PC-9 (cell line): ENCODE measurements at regions not wholly inside any gene's neighbourhood (a gene's known extent, or its start where the extent isn't known, plus 50 kb on each side); places are given as distances from the start of the nearest gene placed in this dataset.

ENCODE experiments used
- BruUV-seq: library from RNA; stranded (reverse); fragments of 400-500 nt; replicated peaks from 2 replicates; lab custom pipeline; 2021; lab: Mats Ljungman, UMichigan
- CTCF ChIA-PET: fragments of 300-600 bp; sonication (Branson Sonifier 250); formaldehyde crosslinking; loops from one replicate; lab custom pipeline; 2022; ENCODE audit warnings: antibody characterized with exemption; lab: Charles Lee
- POLR2A ChIA-PET: fragments of 300-600 bp; sonication (Branson Sonifier 250); formaldehyde crosslinking; loops from one replicate; lab custom pipeline; 2022; ENCODE audit warnings: antibody characterized with exemption; ENCODE audit not compliant: unreplicated experiment; lab: Charles Lee
- DNase-seq, 2 experiments: peaks; one replicate each; pipeline versions ENCODE4 v3.0.0 to v3.0.0-alpha.2; 2015 to 2022; ENCODE audit warnings: mixed read lengths in 1 of 2
- H2AFZ ChIP-seq: fragments of 200-600 bp; sonication (generic); 2 replicates; pipeline ENCODE4 v1.8.1; 2017; ENCODE audit warnings: antibody characterized with exemption
- H3F3A ChIP-seq: fragments of 200-600 bp; sonication (generic); 2 replicates; pipeline ENCODE4 v1.8.1; 2017; ENCODE audit warnings: antibody characterized with exemption, mild to moderate bottlenecking, low read depth; ENCODE audit not compliant: insufficient read depth
- H3K27ac ChIP-seq: fragments of 200-600 bp; sonication (generic); 2 replicates; pipeline ENCODE4 v1.6.1; 2016; ENCODE audit warnings: mixed run types
- H3K27me3 ChIP-seq: fragments of 200-600 bp; sonication (generic); 2 replicates; pipeline ENCODE4 v1.6.1; 2016; ENCODE audit warnings: low read depth, mixed run types; ENCODE audit not compliant: insufficient read depth
- H3K36me3 ChIP-seq: fragments of 200-600 bp; sonication (generic); 2 replicates; pipeline ENCODE4 v1.6.1; 2016; ENCODE audit warnings: low read depth, mixed run types
- H3K4me1 ChIP-seq: fragments of 200-600 bp; sonication (generic); replicated peaks from 2 replicates; pipeline ENCODE4 v1.6.1; 2016; ENCODE audit warnings: mixed run types; ENCODE audit not compliant: insufficient read depth
- H3K4me2 ChIP-seq: fragments of 200-600 bp; sonication (generic); 2 replicates; pipeline ENCODE4 v1.6.1; 2017; ENCODE audit warnings: mixed run types
- H3K4me3 ChIP-seq: fragments of 200-600 bp; sonication (generic); 2 replicates; pipeline ENCODE4 v1.6.1; 2016; ENCODE audit warnings: mixed run types
- H3K79me2 ChIP-seq: fragments of 200-600 bp; sonication (generic); 2 replicates; pipeline ENCODE4 v1.6.1; 2017; ENCODE audit warnings: low read depth, mixed run types
- H3K9me2 ChIP-seq: fragments of 200-600 bp; sonication (generic); 2 replicates; pipeline ENCODE4 v1.8.1; 2017; ENCODE audit warnings: mild to moderate bottlenecking; ENCODE audit not compliant: insufficient read depth
- H3K9me3 ChIP-seq: fragments of 200-600 bp; sonication (generic); 2 replicates; pipeline ENCODE4 v1.8.1; 2016; ENCODE audit warnings: low read depth; ENCODE audit not compliant: insufficient read depth
- H4K20me1 ChIP-seq: fragments of 200-600 bp; sonication (generic); 2 replicates; pipeline ENCODE4 v1.8.1; 2017; ENCODE audit not compliant: insufficient read depth
- CTCF ChIP-seq: fragments of 200-600 bp; sonication (generic); conservative IDR thresholded peaks from 2 replicates; pipeline ENCODE4 v1.6.1; 2017; ENCODE audit warnings: mixed run types, antibody characterized with exemption, mild to moderate bottlenecking, moderate library complexity
- EZH2 ChIP-seq: fragments of 200-600 bp; sonication (generic); IDR thresholded peaks from 2 replicates; pipeline ENCODE4 v1.8.0; 2017; ENCODE audit warnings: antibody characterized with exemption, low read depth
- intact Hi-C: fragments of 100-400 bp; cut with micrococcal nuclease; formaldehyde crosslinking; loops from one replicate; pipeline ENCODE4 v1.10.0; 2022; ENCODE audit not compliant: unreplicated experiment

- H3K9me3 ChIP-seq, result no peaks in the 10 kb centered on the region
- H2AFZ ChIP-seq, result no peak overlapping the region
- H3K4me1 ChIP-seq, result no peaks in the 10 kb centered on the region
- no peak overlapping the region for H3K4me2 ChIP-seq
- intact Hi-C loops, result no loop called here
- TF ChIP-seq EZH2, result no peak
- TF ChIP-seq CTCF, result no peak
- ChIA-PET POLR2A (no interaction called here), CTCF (no interaction called here)
- BruUV-seq, result no TSS peak
- no peak overlapping the region for H3K27ac ChIP-seq
- H3K4me3 ChIP-seq, result no peak overlapping the region
- DNase-seq, result no peak
- no peaks in the 10 kb centered on the region for H3F3A ChIP-seq
- H4K20me1 ChIP-seq, result no peaks in the 10 kb centered on the region
- H3K27me3 ChIP-seq, result no peaks in the 10 kb centered on the region
- H3K9me2 ChIP-seq, result no peaks in the 10 kb centered on the region
- no peaks in the 10 kb centered on the region for H3K79me2 ChIP-seq
- no peaks in the 10 kb centered on the region for H3K36me3 ChIP-seq
These were observed 425.9 kb upstream of the TGFBR2 start for GRCh38 chr3:30180310-30181177.

GRCh38 chr3:30181178-30181465, 425.3 kb upstream of the TGFBR2 start:
- ChIA-PET POLR2A (no interaction called here), CTCF (no interaction called here)
- Histone ChIP-seq H3K27ac (no peak overlapping the region), H3K9me2 (no peaks in the 10 kb centered on the region), H3K4me1 (no peaks in the 10 kb centered on the region), H2AFZ (no peak overlapping the region), H3K4me3 (no peak overlapping the region), H3K36me3 (no peaks in the 10 kb centered on the region), H3K27me3 (no peaks in the 10 kb centered on the region), H4K20me1 (no peaks in the 10 kb centered on the region), H3K9me3 (no peaks in the 10 kb centered on the region), H3K4me2 (no peak overlapping the region), H3K79me2 (no peaks in the 10 kb centered on the region), H3F3A (no peaks in the 10 kb centered on the region)
- no peak for DNase-seq
- no TSS peak for BruUV-seq
- no peak for TF ChIP-seq EZH2
- no peak for TF ChIP-seq CTCF
- intact Hi-C loops, result no loop called here

GRCh38 chr3:30181581-30181980, 424.8 kb upstream of the TGFBR2 start:
- no peak for DNase-seq
- ChIA-PET CTCF (no interaction called here), POLR2A (interaction anchor here (0.7 kb wide), 1 partner anchor 1828 kb away, joined by 3 read pairs; no protein-coding TSS in a partner anchor)
- BruUV-seq, result no TSS peak
- no peaks in the 10 kb centered on the region for H3K4me1 ChIP-seq
- H3K27ac ChIP-seq, result no peak overlapping the region
- no peak overlapping the region for H3K4me2 ChIP-seq
- no peaks in the 10 kb centered on the region for H3K79me2 ChIP-seq
- no peaks in the 10 kb centered on the region for H3K36me3 ChIP-seq
- H3K4me3 ChIP-seq, result no peak overlapping the region
- H4K20me1 ChIP-seq, result no peaks in the 10 kb centered on the region
- no peaks in the 10 kb centered on the region for H3K9me2 ChIP-seq
- H2AFZ ChIP-seq, result no peak overlapping the region
- no peaks in the 10 kb centered on the region for H3K9me3 ChIP-seq
- no peaks in the 10 kb centered on the region for H3F3A ChIP-seq
- H3K27me3 ChIP-seq, result no peaks in the 10 kb centered on the region
- TF ChIP-seq EZH2, result no peak
- no peak for TF ChIP-seq CTCF
- intact Hi-C loops, result no loop called here
